ENCODE measurements at regions not wholly inside any gene's neighbourhood (a gene's known extent, or its start where the extent isn't known, plus 50 kb on each side); places are given as distances from the start of the nearest gene placed in this dataset.

DNA sequence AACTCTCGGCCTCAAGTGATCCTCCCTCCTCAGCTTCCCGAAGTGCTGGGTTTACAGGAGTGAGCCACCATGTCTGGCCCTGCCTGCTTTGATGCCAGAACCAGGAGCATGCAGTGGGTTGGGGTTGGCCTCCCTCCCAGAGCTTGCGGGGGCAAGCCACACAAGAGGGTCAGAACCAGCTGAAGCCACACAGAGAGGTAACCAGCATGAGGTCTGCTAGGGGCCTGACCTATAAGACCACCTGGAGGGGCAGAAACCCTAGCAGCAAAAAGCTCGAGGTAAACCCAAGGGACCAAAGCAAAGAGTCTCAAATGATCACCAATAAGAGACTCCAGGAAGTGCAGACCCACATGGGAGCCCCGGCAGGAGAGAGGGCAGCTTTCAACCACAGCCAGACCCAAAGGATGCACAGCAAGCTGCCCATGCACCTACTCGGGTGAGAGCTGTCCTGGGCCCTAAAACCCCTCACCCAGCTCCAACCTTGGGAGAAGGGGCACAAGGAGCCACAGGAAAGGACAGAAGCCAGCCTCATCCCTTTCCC, 81.2 kb downstream of the TOMM20 start:
- Histone ChIP-seq H3K36me3 (ENCODE audit: control insufficient read depth, insufficient read depth, low read length) (no peaks in the 10 kb centered on the region), H3K4me1 (ENCODE audit: control insufficient read depth, insufficient read depth, low read length) (no peaks in the 10 kb centered on the region), H3K4me3 (ENCODE audit: low read depth, low read length) (no peak overlapping the region), H3K9ac (ENCODE audit: low read depth, low read length) (no peak overlapping the region), H3K27me3 (ENCODE audit: control insufficient read depth, insufficient read depth, low read length) (no peaks in the 10 kb centered on the region), H3K9me3 (ENCODE audit: control insufficient read depth, insufficient read depth, low read length) (no peaks in the 10 kb centered on the region)

DNA sequence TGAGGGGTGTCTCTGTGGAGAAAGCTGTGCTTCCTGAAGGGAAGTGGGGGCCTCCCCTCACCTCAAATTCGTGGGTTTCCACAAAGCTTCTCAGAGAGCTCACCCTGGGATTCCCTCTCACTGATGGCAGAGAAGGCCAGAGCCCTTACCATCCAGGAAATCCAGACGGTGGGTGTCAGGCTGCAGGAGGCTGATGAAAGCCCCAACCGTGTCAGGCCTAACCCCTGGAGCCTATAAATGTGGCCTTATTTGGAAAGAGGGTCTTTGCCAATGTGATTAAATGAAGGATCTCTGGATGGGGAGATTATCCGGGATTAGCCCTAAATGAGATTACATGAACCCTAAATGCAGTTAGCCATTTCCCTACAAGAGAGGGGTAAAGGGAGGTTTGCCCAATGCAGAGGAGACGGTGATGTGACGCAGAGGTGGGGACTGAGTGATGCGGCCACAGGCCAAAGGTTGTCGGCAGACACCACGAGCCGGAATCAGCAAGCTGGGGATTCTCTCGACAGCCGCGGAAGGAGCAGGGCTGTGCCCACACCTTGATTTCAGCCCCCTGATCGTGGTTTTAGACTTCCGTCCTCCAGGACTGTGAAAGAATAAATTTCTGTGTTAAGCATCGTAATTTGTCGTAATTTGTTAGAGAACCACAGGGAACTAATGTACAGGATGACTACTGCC, 82.6 kb downstream of the TOMM20 start:
- H3K4me3 ChIP-seq (ENCODE audit: low read depth, low read length) = no peak overlapping the region
- H3K9ac ChIP-seq (ENCODE audit: low read depth, low read length) = no peak overlapping the region
- no peaks in the 10 kb centered on the region for H3K36me3 ChIP-seq (ENCODE audit: control insufficient read depth, insufficient read depth, low read length)
- no peaks in the 10 kb centered on the region for H3K4me1 ChIP-seq (ENCODE audit: control insufficient read depth, insufficient read depth, low read length)
- H3K27me3 ChIP-seq (ENCODE audit: control insufficient read depth, insufficient read depth, low read length) = no peaks in the 10 kb centered on the region
- H3K9me3 ChIP-seq (ENCODE audit: control insufficient read depth, insufficient read depth, low read length) = no peaks in the 10 kb centered on the region

DNA sequence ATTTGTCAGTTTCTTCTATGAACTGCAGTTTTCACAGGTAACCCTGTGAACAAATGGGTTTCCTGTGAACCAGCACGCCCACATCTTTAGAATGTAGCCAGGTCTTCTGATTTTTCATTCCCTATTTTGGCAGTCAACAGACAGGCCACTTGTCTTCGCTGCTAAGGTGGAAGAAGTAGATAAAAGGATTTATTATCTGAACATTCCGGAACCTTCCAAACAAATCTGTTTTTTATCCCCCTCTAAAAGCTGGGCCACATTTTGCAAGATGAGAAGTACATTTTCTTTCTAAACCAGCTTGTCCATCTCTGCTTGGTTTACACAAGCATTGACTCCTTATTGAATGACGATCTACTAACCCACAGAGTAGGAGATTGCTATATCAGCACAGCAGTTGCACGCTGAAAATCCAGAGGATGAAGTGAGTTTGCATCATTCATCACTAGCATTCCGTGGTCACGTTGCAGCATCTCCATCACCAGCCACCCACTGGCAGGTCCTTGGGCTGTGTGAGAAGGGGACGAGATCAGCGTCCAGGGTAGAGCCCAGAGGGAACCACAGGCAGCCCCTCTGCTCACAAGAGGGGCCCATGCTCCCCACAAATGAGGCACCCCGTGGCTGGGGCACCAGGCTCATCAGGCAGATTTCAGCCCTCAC, 83.5 kb downstream of the TOMM20 start:
- Histone ChIP-seq H3K4me3 (ENCODE audit: low read depth, low read length) (no peak overlapping the region), H3K36me3 (ENCODE audit: control insufficient read depth, insufficient read depth, low read length) (no peaks in the 10 kb centered on the region), H3K9me3 (ENCODE audit: control insufficient read depth, insufficient read depth, low read length) (no peaks in the 10 kb centered on the region), H3K27me3 (ENCODE audit: control insufficient read depth, insufficient read depth, low read length) (no peaks in the 10 kb centered on the region), H3K9ac (ENCODE audit: low read depth, low read length) (no peak overlapping the region), H3K4me1 (ENCODE audit: control insufficient read depth, insufficient read depth, low read length) (no peaks in the 10 kb centered on the region)

DNA sequence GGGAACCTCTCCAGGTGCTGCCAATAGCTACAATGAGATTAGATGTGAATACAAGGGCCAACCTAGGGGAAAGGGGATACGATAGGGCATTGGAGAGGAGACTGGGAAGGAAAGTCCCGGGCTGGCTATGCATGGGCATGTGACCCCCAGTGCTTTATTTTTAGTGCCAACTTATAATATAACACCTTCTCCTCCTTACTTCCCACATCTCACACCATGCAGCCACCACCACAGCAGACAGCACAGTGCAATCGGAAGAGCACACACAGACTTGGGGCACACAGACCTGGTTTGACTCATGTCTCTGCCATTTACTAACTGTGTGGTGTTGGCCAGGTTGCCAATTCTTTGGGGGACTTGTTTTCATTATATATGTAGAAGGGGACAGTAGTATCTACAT, 85.4 kb downstream of the TOMM20 start:
- H3K9me3 ChIP-seq (ENCODE audit: control insufficient read depth, insufficient read depth, low read length) = no peaks in the 10 kb centered on the region
- no peaks in the 10 kb centered on the region for H3K4me1 ChIP-seq (ENCODE audit: control insufficient read depth, insufficient read depth, low read length)
- H3K4me3 ChIP-seq (ENCODE audit: low read depth, low read length) = no peak overlapping the region
- H3K9ac ChIP-seq (ENCODE audit: low read depth, low read length) = no peak overlapping the region
- H3K36me3 ChIP-seq (ENCODE audit: control insufficient read depth, insufficient read depth, low read length) = no peaks in the 10 kb centered on the region
- H3K27me3 ChIP-seq (ENCODE audit: control insufficient read depth, insufficient read depth, low read length) = no peaks in the 10 kb centered on the region

DNA sequence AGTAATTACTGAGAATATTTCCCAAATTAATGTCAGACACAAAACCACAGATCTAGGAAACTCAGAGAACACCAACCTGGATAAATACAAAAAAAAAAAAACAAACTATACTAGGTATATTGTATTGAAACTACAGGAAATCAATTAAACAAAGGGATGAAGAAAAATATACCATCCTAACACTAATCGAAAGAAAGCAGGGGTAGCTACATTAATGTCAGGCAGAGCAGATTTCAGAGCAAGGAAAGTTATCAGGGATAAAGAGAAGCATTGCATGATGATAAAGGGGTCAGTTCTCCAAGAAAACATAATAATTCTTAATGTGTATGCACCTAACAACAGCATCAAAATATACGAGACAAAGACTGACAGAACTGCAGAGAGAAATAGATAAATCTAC, 89.9 kb downstream of the TOMM20 start:
- Histone ChIP-seq H3K9ac (ENCODE audit: low read depth, low read length) (no peak overlapping the region), H3K4me3 (ENCODE audit: low read depth, low read length) (no peak overlapping the region), H3K27me3 (ENCODE audit: control insufficient read depth, insufficient read depth, low read length) (no peaks in the 10 kb centered on the region), H3K4me1 (ENCODE audit: control insufficient read depth, insufficient read depth, low read length) (no peaks in the 10 kb centered on the region), H3K36me3 (ENCODE audit: control insufficient read depth, insufficient read depth, low read length) (no peaks in the 10 kb centered on the region), H3K9me3 (ENCODE audit: control insufficient read depth, insufficient read depth, low read length) (no peaks in the 10 kb centered on the region)

DNA sequence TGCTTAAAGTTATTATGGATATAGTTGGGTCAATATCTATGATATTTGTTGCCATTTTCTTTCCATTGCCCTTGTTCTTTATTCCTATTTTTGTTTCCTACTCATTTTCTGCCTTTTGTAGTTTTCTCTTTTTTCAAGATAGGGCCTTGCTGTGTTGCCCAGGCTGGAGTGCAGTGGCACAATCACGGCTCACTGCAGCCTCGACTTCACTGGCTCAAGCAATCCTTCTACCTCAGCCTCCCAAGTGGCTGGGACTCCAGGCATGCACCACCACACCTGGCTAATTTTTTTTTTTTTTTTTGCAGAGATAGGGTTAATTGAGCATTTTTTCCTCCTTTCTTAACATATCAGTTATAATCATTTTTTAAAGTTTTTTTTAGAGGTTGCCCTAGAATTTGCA, 92.7 kb downstream of the TOMM20 start:
- no peaks in the 10 kb centered on the region for H3K9me3 ChIP-seq (ENCODE audit: control insufficient read depth, insufficient read depth, low read length)
- no peaks in the 10 kb centered on the region for H3K4me1 ChIP-seq (ENCODE audit: control insufficient read depth, insufficient read depth, low read length)
- H3K27me3 ChIP-seq (ENCODE audit: control insufficient read depth, insufficient read depth, low read length) = no peaks in the 10 kb centered on the region
- H3K9ac ChIP-seq (ENCODE audit: low read depth, low read length) = no peak overlapping the region
- H3K36me3 ChIP-seq (ENCODE audit: control insufficient read depth, insufficient read depth, low read length) = no peaks in the 10 kb centered on the region
- H3K4me3 ChIP-seq (ENCODE audit: low read depth, low read length) = no peak overlapping the region

DNA sequence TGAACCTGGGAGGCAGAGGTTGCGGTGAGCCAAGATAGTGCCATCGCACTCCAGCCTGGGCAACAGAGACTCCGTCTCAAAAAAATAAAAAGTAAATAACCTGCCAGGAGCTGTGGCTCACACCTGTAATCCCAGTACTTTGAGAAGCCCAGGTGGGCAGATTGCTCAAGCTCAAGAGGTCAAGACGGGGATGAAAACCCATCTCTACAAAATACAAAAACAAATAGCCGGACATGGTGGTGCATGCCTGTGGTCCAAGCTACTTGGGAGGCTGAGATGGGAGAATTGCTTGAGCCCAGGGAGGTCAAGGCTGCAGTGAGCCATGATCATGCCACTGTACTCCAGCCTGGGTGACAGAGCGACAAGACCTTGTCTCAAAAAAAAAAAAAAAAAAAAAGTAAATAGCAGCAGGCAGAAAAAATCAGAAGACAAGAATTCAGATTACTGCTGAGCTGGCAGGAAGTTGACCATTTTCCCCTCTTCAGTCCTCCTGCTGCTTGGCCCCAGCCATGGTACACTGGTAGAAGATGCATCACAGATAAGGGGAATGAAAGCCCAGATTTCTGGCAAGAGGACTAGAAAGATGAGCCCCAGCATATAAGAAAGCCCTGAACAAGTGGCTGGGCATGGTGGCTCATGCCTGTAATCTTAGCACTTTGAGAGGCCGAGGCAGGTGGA, 97.6 kb downstream of the TOMM20 start:
- Histone ChIP-seq H3K4me1 (ENCODE audit: control insufficient read depth, insufficient read depth, low read length) (no peaks in the 10 kb centered on the region), H3K36me3 (ENCODE audit: control insufficient read depth, insufficient read depth, low read length) (no peaks in the 10 kb centered on the region), H3K4me3 (ENCODE audit: low read depth, low read length) (no peak overlapping the region), H3K9ac (ENCODE audit: low read depth, low read length) (no peak overlapping the region), H3K27me3 (ENCODE audit: control insufficient read depth, insufficient read depth, low read length) (no peaks in the 10 kb centered on the region), H3K9me3 (ENCODE audit: control insufficient read depth, insufficient read depth, low read length) (no peaks in the 10 kb centered on the region)

DNA sequence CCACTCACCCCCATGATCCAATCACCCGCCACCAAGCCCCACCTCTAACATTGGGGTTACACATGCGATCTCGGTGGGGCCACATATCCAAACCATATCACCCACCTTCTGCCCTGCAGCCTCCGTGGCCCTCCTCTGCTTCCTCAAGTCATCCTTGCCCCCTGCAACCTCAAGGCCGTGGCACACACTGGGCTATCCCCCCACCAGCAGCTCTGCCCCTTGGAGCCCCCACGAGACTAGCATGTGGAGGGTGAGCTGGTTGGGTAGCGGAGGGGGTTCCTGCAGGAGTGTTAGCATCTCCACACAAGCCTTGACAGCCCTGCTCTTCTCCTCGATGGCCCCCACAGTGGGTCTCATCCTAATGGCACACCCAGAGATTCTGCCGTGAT, 100.8 kb downstream of the TOMM20 start:
- Histone ChIP-seq H3K4me1 (ENCODE audit: control insufficient read depth, insufficient read depth, low read length) (no peaks in the 10 kb centered on the region), H3K4me3 (ENCODE audit: low read depth, low read length) (no peak overlapping the region), H3K27me3 (ENCODE audit: control insufficient read depth, insufficient read depth, low read length) (no peaks in the 10 kb centered on the region), H3K9me3 (ENCODE audit: control insufficient read depth, insufficient read depth, low read length) (no peaks in the 10 kb centered on the region), H3K36me3 (ENCODE audit: control insufficient read depth, insufficient read depth, low read length) (no peaks in the 10 kb centered on the region), H3K9ac (ENCODE audit: low read depth, low read length) (no peak overlapping the region)

DNA sequence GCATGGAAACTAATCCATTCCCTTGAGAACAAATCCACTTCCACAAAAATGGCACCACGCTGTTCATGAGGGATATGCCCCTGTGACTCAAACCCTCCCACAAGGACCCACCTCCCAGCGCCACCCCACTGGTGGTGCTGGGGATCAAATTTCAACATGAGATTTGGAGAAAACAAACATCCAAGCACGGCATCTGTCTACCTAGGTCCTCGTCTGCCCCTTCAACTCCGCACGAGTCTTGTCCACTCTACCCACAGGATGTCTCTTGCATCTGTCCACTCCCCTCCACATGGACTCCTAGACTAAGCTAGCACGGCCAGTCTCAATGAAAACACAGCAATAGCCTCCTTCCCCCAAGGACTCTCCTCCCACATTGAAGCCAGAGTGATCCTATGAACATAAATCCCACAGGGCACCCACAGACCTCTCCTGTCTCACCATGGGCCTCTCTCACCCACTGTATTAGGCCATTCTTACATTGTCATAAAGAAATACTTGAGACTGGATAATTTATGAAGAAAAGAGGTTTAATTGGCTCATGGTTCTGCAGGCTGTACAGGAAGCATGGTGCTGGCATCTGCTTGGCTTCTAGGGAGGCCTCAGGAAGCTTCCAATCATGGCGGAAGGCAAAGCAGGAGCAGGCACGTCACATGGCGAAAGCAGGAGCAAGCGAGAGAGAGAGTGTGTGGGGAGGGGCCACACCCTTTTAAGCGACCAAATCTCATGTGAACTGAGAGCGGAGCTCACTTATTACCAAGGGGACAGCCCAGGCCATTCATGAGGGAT, 101.4 kb downstream of the TOMM20 start:
- H3K9ac ChIP-seq (ENCODE audit: low read depth, low read length) = no peak overlapping the region
- no peaks in the 10 kb centered on the region for H3K4me1 ChIP-seq (ENCODE audit: control insufficient read depth, insufficient read depth, low read length)
- no peaks in the 10 kb centered on the region for H3K36me3 ChIP-seq (ENCODE audit: control insufficient read depth, insufficient read depth, low read length)
- no peaks in the 10 kb centered on the region for H3K27me3 ChIP-seq (ENCODE audit: control insufficient read depth, insufficient read depth, low read length)
- H3K9me3 ChIP-seq (ENCODE audit: control insufficient read depth, insufficient read depth, low read length) = no peaks in the 10 kb centered on the region
- H3K4me3 ChIP-seq (ENCODE audit: low read depth, low read length) = no peak overlapping the region

DNA sequence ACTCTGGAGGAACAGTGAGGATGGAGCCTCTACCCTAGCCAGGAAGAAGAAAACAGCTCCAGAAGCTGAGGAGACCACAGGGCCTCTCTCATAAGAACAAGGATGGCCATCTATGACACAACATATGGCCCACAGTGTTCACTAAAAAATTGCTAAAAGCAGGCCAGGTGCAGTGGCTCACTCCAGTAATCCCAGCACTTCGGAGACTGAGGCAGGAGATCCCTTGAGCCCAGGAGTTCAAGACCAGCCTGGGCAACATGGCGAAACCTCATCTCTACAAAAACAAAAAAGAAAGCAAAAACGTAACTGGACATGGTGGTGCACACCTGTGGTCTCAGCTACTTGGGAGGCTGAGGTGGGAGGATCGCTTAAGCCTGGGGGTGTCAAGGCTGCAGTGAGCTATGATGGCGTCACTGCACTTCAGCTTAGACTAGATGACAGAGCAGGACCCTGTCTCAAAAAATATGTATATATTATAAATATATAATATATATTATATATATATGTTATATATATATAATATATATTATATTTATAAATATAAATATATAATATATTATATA, 103.1 kb downstream of the TOMM20 start:
- no peaks in the 10 kb centered on the region for H3K36me3 ChIP-seq (ENCODE audit: control insufficient read depth, insufficient read depth, low read length)
- H3K4me1 ChIP-seq (ENCODE audit: control insufficient read depth, insufficient read depth, low read length) = no peaks in the 10 kb centered on the region
- H3K9ac ChIP-seq (ENCODE audit: low read depth, low read length) = no peak overlapping the region
- H3K9me3 ChIP-seq (ENCODE audit: control insufficient read depth, insufficient read depth, low read length) = no peaks in the 10 kb centered on the region
- no peak overlapping the region for H3K4me3 ChIP-seq (ENCODE audit: low read depth, low read length)
- no peaks in the 10 kb centered on the region for H3K27me3 ChIP-seq (ENCODE audit: control insufficient read depth, insufficient read depth, low read length)

DNA sequence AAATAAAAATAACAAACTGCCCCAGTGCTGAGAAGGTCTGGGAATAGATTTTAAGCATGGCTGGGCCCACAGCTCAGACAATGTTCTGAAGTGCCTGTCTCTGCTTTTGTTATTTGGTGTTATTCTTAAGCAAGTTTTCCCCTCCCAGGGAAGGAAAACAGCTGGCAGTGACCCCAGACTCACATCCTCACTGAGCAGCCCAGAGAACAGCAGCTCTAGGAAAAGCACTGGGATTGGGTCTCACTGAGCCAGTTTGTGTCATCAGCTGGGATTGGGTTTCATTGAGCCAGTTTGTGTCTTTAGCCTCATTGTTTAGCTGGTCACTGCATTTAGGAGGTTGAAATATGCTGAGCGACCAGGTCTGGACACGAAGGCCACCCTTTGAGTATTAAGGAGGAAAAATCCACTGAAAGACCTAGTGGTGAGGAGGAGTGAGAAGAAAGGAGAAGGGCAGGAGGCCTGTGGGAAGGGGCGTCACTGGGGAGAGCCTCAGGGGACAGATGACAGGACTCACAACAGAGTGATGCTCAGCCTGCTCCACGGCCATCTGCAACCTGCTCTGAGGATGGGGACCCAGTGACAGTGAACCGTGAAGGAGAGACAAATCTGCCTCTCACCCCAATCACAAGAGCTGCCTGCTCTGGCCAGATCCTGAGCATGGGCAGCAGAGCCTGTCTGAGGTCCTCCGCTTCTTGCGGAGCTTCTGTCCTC, 103.8 kb downstream of the TOMM20 start:
- no peaks in the 10 kb centered on the region for H3K9me3 ChIP-seq (ENCODE audit: control insufficient read depth, insufficient read depth, low read length)
- no peaks in the 10 kb centered on the region for H3K36me3 ChIP-seq (ENCODE audit: control insufficient read depth, insufficient read depth, low read length)
- H3K4me1 ChIP-seq (ENCODE audit: control insufficient read depth, insufficient read depth, low read length) = no peaks in the 10 kb centered on the region
- H3K27me3 ChIP-seq (ENCODE audit: control insufficient read depth, insufficient read depth, low read length) = no peaks in the 10 kb centered on the region
- no peak overlapping the region for H3K4me3 ChIP-seq (ENCODE audit: low read depth, low read length)
- no peak overlapping the region for H3K9ac ChIP-seq (ENCODE audit: low read depth, low read length)

Data from iPS-15b (cell line).